K562 (cell line): ENCODE measurements at regions not wholly inside any gene's neighbourhood (a gene's known extent, or its start where the extent isn't known, plus 50 kb on each side); places are given as distances from the start of the nearest gene placed in this dataset.

Source experiments
- ARID3B ChIP-seq: fragments of 250-450 bp; sonication (Bioruptor Pico); IDR thresholded peaks from 2 replicates; pipeline ENCODE4 v1.4.0; 2020; ENCODE audit warnings: borderline replicate concordance
- BCL6 ChIP-seq: fragments of 250-450 bp; sonication (Bioruptor Pico); IDR thresholded peaks from 2 replicates; pipeline ENCODE4 v1.4.0; 2020
- C11orf30 ChIP-seq: fragments of 450-650 bp; IDR thresholded peaks from 2 replicates; pipeline ENCODE4 v1.6.1; 2016; ENCODE audit warnings: low read depth, mild to moderate bottlenecking
- CSDE1 ChIP-seq, 2 experiments: fragments of 450-650 bp; IDR thresholded peaks; 2 replicates each; pipeline ENCODE4 v1.6.1; 2016; ENCODE audit warnings: mild to moderate bottlenecking in 1 of 2
- TBL1XR1 ChIP-seq, 2 experiments: IDR thresholded peaks; 2 replicates each; pipeline ENCODE4 v1.6.1; 2012; ENCODE audit warnings: improper control_type of control experiment in 2 of 2, low read length in 2 of 2, mild to moderate bottlenecking in 1 of 2
- TF ChIP-seq, protein P1 (sequence below), 2 experiments: fragments of 150-350 bp in 1 of 2; IDR thresholded peaks; 2 replicates each; pipeline ENCODE4 v1.6.1; 2012 to 2016; ENCODE audit warnings: low read depth in 2 of 2, low read length in 2 of 2, mild to moderate bottlenecking in 1 of 2, moderate library complexity in 1 of 2
- TF ChIP-seq, protein P2 (sequence below): fragments of 250-450 bp; sonication (Bioruptor Pico); IDR thresholded peaks from 2 replicates; pipeline ENCODE4 v1.5.0; 2020; ENCODE audit warnings: mild to moderate bottlenecking, borderline replicate concordance

DNA sequence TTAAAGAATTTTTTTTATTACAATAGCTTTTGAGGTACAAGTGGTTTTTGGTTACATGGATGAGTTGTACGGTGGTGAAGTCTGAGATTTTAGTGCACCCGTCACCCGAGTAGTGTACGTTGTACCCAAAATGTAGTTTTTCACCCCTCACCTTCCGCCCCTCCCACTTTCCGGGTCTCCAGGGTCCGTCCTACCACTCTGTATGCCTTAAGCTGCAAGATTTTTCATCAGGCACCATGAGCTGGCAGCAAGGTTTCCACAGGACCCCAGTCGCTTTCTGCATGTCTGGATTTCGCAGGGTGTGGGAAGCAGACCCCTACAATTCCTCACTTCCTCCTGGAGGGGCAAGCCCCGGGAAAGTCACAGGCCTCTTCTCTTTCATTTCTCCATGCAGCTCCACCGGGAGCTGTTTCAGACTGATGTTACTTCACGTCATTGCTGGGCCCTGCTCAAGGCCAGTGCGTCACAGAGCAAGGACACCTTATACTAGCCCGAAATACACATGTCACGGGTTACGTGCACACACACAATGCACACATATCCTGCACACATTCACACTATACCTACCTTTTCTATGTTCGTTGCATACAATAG, 179.1 kb downstream of the ZFP36L2 start (continued):
- TF ChIP-seq C11orf30 (no peak), CSDE1 (IDR thresholded peaks at IDR 0.05) (no peak), TBL1XR1 (IDR thresholded peaks at IDR 0.05; ENCODE audit: low read length in 2 of 2) (no peak), ARID3B (CRISPR knock-in tag) (no peak), BCL6 (CRISPR knock-in tag) (no peak)
- TF ChIP-seq, protein P1, sequence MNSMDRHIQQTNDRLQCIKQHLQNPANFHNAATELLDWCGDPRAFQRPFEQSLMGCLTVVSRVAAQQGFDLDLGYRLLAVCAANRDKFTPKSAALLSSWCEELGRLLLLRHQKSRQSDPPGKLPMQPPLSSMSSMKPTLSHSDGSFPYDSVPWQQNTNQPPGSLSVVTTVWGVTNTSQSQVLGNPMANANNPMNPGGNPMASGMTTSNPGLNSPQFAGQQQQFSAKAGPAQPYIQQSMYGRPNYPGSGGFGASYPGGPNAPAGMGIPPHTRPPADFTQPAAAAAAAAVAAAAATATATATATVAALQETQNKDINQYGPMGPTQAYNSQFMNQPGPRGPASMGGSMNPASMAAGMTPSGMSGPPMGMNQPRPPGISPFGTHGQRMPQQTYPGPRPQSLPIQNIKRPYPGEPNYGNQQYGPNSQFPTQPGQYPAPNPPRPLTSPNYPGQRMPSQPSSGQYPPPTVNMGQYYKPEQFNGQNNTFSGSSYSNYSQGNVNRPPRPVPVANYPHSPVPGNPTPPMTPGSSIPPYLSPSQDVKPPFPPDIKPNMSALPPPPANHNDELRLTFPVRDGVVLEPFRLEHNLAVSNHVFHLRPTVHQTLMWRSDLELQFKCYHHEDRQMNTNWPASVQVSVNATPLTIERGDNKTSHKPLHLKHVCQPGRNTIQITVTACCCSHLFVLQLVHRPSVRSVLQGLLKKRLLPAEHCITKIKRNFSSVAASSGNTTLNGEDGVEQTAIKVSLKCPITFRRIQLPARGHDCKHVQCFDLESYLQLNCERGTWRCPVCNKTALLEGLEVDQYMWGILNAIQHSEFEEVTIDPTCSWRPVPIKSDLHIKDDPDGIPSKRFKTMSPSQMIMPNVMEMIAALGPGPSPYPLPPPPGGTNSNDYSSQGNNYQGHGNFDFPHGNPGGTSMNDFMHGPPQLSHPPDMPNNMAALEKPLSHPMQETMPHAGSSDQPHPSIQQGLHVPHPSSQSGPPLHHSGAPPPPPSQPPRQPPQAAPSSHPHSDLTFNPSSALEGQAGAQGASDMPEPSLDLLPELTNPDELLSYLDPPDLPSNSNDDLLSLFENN (IDR thresholded peaks at IDR 0.05; ENCODE audit: low read depth in 2 of 2, low read length in 2 of 2), result no peak
- TF ChIP-seq, protein P2, sequence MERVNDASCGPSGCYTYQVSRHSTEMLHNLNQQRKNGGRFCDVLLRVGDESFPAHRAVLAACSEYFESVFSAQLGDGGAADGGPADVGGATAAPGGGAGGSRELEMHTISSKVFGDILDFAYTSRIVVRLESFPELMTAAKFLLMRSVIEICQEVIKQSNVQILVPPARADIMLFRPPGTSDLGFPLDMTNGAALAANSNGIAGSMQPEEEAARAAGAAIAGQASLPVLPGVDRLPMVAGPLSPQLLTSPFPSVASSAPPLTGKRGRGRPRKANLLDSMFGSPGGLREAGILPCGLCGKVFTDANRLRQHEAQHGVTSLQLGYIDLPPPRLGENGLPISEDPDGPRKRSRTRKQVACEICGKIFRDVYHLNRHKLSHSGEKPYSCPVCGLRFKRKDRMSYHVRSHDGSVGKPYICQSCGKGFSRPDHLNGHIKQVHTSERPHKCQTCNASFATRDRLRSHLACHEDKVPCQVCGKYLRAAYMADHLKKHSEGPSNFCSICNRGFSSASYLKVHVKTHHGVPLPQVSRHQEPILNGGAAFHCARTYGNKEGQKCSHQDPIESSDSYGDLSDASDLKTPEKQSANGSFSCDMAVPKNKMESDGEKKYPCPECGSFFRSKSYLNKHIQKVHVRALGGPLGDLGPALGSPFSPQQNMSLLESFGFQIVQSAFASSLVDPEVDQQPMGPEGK (CRISPR knock-in tag), result no peak
